Fibroblast of lung (primary cell): ENCODE measurements at regions not wholly inside any gene's neighbourhood (a gene's known extent, or its start where the extent isn't known, plus 50 kb on each side); places are given as distances from the start of the nearest gene placed in this dataset.

Experiments used
- CTCF ChIP-seq, 2 donors: IDR thresholded peaks in 1 of 2; conservative IDR thresholded peaks in 1 of 2; 1 replicate in 1 of 2; 2 replicates in 1 of 2; pipeline ENCODE4 v1.5.1; 2011 to 2012; ENCODE audit warnings: low read length in 2 of 2, control low read depth in 1 of 2, inconsistent platforms in 1 of 2, low read depth in 1 of 2, mild to moderate bottlenecking in 1 of 2
- EZH2 ChIP-seq: IDR thresholded peaks from 2 replicates; pipeline ENCODE4 v1.5.1; 2012; ENCODE audit warnings: low read length, control low read depth, mild to moderate bottlenecking; ENCODE audit errors: missing control alignments

DNA sequence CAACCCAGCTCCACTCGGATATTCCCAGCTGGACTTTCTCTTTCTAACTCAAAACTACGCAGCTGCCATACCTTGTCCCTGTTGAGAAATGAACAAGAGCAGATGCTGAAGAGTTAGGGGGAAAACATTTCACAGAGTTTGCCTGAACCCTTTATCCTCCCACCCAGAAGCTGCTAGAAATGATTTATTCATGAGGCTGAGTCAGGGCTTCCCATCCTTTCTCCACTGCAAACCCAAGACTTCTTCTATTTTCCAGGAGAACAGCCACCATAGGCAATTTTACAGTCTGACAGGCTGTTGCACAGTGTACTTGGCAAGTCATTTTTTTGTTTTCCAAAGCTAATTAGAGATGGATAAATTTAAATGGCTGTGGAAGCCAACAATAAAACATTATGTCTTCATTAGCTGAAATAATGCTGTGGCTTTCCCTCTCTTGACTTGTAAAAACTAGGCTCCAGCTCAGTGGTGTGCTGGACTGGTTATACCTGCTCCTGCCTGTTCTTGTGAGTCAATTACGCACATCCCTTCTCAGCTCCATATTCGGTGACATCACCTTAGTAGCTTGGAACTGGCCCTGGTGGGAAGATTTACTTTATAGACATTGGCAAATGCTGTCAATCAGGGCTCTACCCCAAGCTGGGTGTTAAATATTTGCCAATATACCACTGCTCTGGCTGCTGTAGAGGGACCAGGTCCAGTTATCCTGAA lies 71.9 kb downstream of the KIF4B start:
- TF ChIP-seq CTCF (conservative IDR thresholded peaks at IDR 0.05 in 1 of 2, IDR thresholded peaks at IDR 0.05 in 1 of 2; ENCODE audit: low read depth in 1 of 2, low read length in 2 of 2) (no peak), EZH2 (no peak)
